ENCODE measurements at regions not wholly inside any gene's neighbourhood (a gene's known extent, or its start where the extent isn't known, plus 50 kb on each side); places are given as distances from the start of the nearest gene placed in this dataset.

- Histone ChIP-seq H3K4me1 (no peaks in the 10 kb centered on the region), H3K36me3 (no peaks in the 10 kb centered on the region), H3K27me3 (no peaks in the 10 kb centered on the region), H3K27ac (no peak overlapping the region), H3K4me3 (no peak overlapping the region), H3K9me3 (no peaks in the 10 kb centered on the region)
- DNase-seq (no peak), ATAC-seq (ENCODE audit: low FRiP score in 2 of 2) (no peak)
- 85 to 88% methylated on average over 2 of the region's 2 CpGs for WGBS, 2 donors
- no peak for TF ChIP-seq POLR2AphosphoS5 (IDR thresholded peaks at IDR 0.05)
- TF ChIP-seq POLR2A (IDR thresholded peaks at IDR 0.05) = no peak
- no peak for TF ChIP-seq CTCF (IDR thresholded peaks at IDR 0.05)
Measured at GRCh38 chr7:49715486-49715885, 58.0 kb upstream of the VWC2 start.

GRCh38 chr7:49717547-49717946, 55.9 kb upstream of the VWC2 start:
- Histone ChIP-seq H3K36me3 (no peaks in the 10 kb centered on the region), H3K4me3 (no peak overlapping the region), H3K27me3 (no peaks in the 10 kb centered on the region), H3K4me1 (no peaks in the 10 kb centered on the region), H3K27ac (no peak overlapping the region), H3K9me3 (no peaks in the 10 kb centered on the region)
- 80 to 87% methylated on average over 2 of the region's 2 CpGs for WGBS, 2 donors
- TF ChIP-seq POLR2AphosphoS5 (IDR thresholded peaks at IDR 0.05) = no peak
- TF ChIP-seq EP300 (IDR thresholded peaks at IDR 0.05) = no peak
- no peak for TF ChIP-seq POLR2A (IDR thresholded peaks at IDR 0.05)
- TF ChIP-seq CTCF (IDR thresholded peaks at IDR 0.05) = no peak
- no peak for ATAC-seq (ENCODE audit: low FRiP score in 2 of 2)
- no peak for DNase-seq

GRCh38 chr7:49718760-49719159, 54.7 kb upstream of the VWC2 start:
- Histone ChIP-seq H3K27me3 (no peaks in the 10 kb centered on the region), H3K36me3 (no peaks in the 10 kb centered on the region), H3K27ac (no peak overlapping the region), H3K4me3 (no peak overlapping the region), H3K9me3 (no peaks in the 10 kb centered on the region), H3K4me1 (no peaks in the 10 kb centered on the region)
- DNase-seq (no peak), ATAC-seq (ENCODE audit: low FRiP score in 2 of 2) (peak in 1 of 2 donors; percentile 63)
- 61 to 75% methylated on average over 4 of the region's 4 CpGs for WGBS, 2 donors
- TF ChIP-seq POLR2AphosphoS5 (IDR thresholded peaks at IDR 0.05) (no peak), EP300 (IDR thresholded peaks at IDR 0.05) (no peak), POLR2A (IDR thresholded peaks at IDR 0.05) (no peak), CTCF (IDR thresholded peaks at IDR 0.05) (no peak)

GRCh38 chr7:49721441-49721840, 52.0 kb upstream of the VWC2 start:
- no peaks in the 10 kb centered on the region for H3K4me1 ChIP-seq
- no peak overlapping the region for H3K4me3 ChIP-seq
- H3K9me3 ChIP-seq = no peaks in the 10 kb centered on the region
- no peak overlapping the region for H3K27ac ChIP-seq
- no peak for TF ChIP-seq POLR2AphosphoS5 (IDR thresholded peaks at IDR 0.05)
- TF ChIP-seq CTCF (IDR thresholded peaks at IDR 0.05) = no peak
- no peak for TF ChIP-seq EP300 (IDR thresholded peaks at IDR 0.05)
- TF ChIP-seq POLR2A (IDR thresholded peaks at IDR 0.05) = no peak
- ATAC-seq (ENCODE audit: low FRiP score in 2 of 2) = no peak
- WGBS, 2 donors = 71 to 73% methylated on average over 4 of the region's 4 CpGs
- no peaks in the 10 kb centered on the region for H3K36me3 ChIP-seq
- no peaks in the 10 kb centered on the region for H3K27me3 ChIP-seq
- DNase-seq = no peak

Data from upper lobe of left lung (tissue), 6 donors.